A549 (cell line): ENCODE measurements at regions not wholly inside any gene's neighbourhood (a gene's known extent, or its start where the extent isn't known, plus 50 kb on each side); places are given as distances from the start of the nearest gene placed in this dataset.

ENCODE experiments used
- ATAC-seq, 2 experiments: fragments of 200-7000 bp in 1 of 2; fragments of >200 bp in 1 of 2; cut with Nextera tagmentation in 1 of 2; cut with Tn5 transposase in 1 of 2; 3 replicates each; pipeline versions ENCODE4 v1.8.0 to v1.9.1; 2018 to 2020; ENCODE audit warnings: mild to moderate bottlenecking in 1 of 2, moderate library complexity in 1 of 2
- CTCF ChIA-PET: fragments of 300-600 bp; sonication (Branson Sonifier 250); formaldehyde crosslinking; extraction: SDS; loops from one replicate; lab custom pipeline; 2021; ENCODE audit warnings: antibody characterized with exemption, inconsistent platforms; lab: Yijun Ruan, JAX
- POLR2A ChIA-PET: fragments of 350-600 bp; formaldehyde crosslinking; extraction: SDS; loops from one replicate; lab custom pipeline; 2021; ENCODE audit warnings: antibody characterized with exemption, inconsistent platforms; lab: Yijun Ruan, JAX
- DNase-seq, 2 experiments: peaks; one replicate each; pipeline versions ENCODE4 v3.0.0 to v3.0.0-alpha.2; 2011 to 2016; ENCODE audit warnings: low read depth in 1 of 2, low spot score in 1 of 2
- FAIRE-seq: peaks from 2 replicates; lab custom pipeline; 2011; peaks lifted over from hg19 to GRCh38; lab: Jason Lieb, UNC
- H3K27ac ChIP-seq, 2 experiments: fragments of >200 bp; sonication (Bioruptor Twin); formaldehyde crosslinking; 3 replicates each; pipeline ENCODE4 v1.5.1; 2016 to 2017
- H3K4me1 ChIP-seq: fragments of >200 bp; sonication (Bioruptor Twin); formaldehyde crosslinking; 3 replicates; pipeline ENCODE4 v1.6.1; 2016
- H3K4me2 ChIP-seq: fragments of >200 bp; sonication (Bioruptor Twin); formaldehyde crosslinking; 3 replicates; pipeline ENCODE4 v1.6.1; 2016
- H3K4me3 ChIP-seq: fragments of >200 bp; sonication (Bioruptor Twin); formaldehyde crosslinking; 3 replicates; pipeline ENCODE4 v1.5.1; 2016
- H3K9me3 ChIP-seq: fragments of >200 bp; sonication (Bioruptor Twin); formaldehyde crosslinking; 3 replicates; pipeline ENCODE4 v1.6.1; 2016
- BHLHE40 ChIP-seq: IDR thresholded peaks from 2 replicates; pipeline ENCODE4 v1.6.1; 2012; ENCODE audit warnings: low read depth, low read length, inconsistent platforms
- CBX2 ChIP-seq: fragments of 200-600 bp; sonication (generic); IDR thresholded peaks from 2 replicates; pipeline ENCODE4 v1.6.1; 2016; ENCODE audit warnings: low read depth, mild to moderate bottlenecking, borderline replicate concordance
- CEBPB ChIP-seq, 2 experiments: fragments of >200 bp in 1 of 2; sonication (Bioruptor Twin) in 1 of 2; formaldehyde crosslinking in 1 of 2; IDR thresholded peaks; 2 replicates each; pipeline ENCODE4 v1.6.1; 2012 to 2016
- CHD4 ChIP-seq: fragments of 200-600 bp; sonication (generic); IDR thresholded peaks from 2 replicates; pipeline ENCODE4 v1.6.1; 2016; ENCODE audit warnings: antibody characterized with exemption, mild to moderate bottlenecking, borderline replicate concordance
- EHF ChIP-seq: fragments of 250-450 bp; sonication (Bioruptor Pico); IDR thresholded peaks from 2 replicates; pipeline ENCODE4 v1.5.0; 2020; ENCODE audit warnings: mild to moderate bottlenecking
- ESRRA ChIP-seq: fragments of 150-350 bp; IDR thresholded peaks from 2 replicates; pipeline ENCODE4 v1.6.1; 2014; ENCODE audit warnings: mild to moderate bottlenecking, low read length, borderline replicate concordance
- FOSL2 ChIP-seq, 2 experiments: fragments of 450-650 bp in 1 of 2; fragments of >200 bp in 1 of 2; sonication (Bioruptor Twin) in 1 of 2; formaldehyde crosslinking; IDR thresholded peaks; 2 replicates each; pipeline versions ENCODE4 v1.5.0 to v1.6.1; 2016 to 2020; ENCODE audit warnings: mild to moderate bottlenecking in 1 of 2, moderate library complexity in 1 of 2
- GATA3 ChIP-seq: IDR thresholded peaks from 2 replicates; pipeline ENCODE4 v1.6.1; 2012; ENCODE audit warnings: borderline replicate concordance
- HEYL ChIP-seq: fragments of 250-450 bp; sonication (Bioruptor Pico); IDR thresholded peaks from 2 replicates; pipeline ENCODE4 v1.8.0; 2021; ENCODE audit warnings: mild to moderate bottlenecking, moderate library complexity
- HOXA7 ChIP-seq: fragments of 250-450 bp; sonication (Bioruptor Pico); IDR thresholded peaks from 2 replicates; pipeline ENCODE4 v1.5.0; 2020; ENCODE audit warnings: mild to moderate bottlenecking, moderate library complexity
- HOXB5 ChIP-seq: fragments of 250-450 bp; sonication (Bioruptor Pico); IDR thresholded peaks from 2 replicates; pipeline ENCODE4 v1.5.0; 2020; ENCODE audit warnings: mild to moderate bottlenecking, moderate library complexity
- JUNB ChIP-seq: fragments of >200 bp; sonication (Bioruptor Twin); formaldehyde crosslinking; IDR thresholded peaks from 2 replicates; pipeline ENCODE4 v1.6.1; 2016
- NFE2L2 ChIP-seq: fragments of 150-350 bp; conservative IDR thresholded peaks from 2 replicates; pipeline ENCODE4 v1.6.1; 2014; ENCODE audit warnings: low read length
- NR3C1 ChIP-seq: fragments of >200 bp; sonication (Bioruptor Twin); formaldehyde crosslinking; IDR thresholded peaks from 3 replicates; pipeline ENCODE4 v1.6.1; 2017
- RFX5 ChIP-seq: fragments of 450-650 bp; IDR thresholded peaks from 2 replicates; pipeline ENCODE4 v1.7.1; 2014; ENCODE audit warnings: antibody characterized with exemption, mild to moderate bottlenecking, moderate library complexity
- SREBF2 ChIP-seq: fragments of 450-650 bp; IDR thresholded peaks from 2 replicates; pipeline ENCODE4 v1.6.1; 2014; ENCODE audit warnings: mild to moderate bottlenecking, moderate library complexity
- ZFP36 ChIP-seq: fragments of 450-650 bp; IDR thresholded peaks from 2 replicates; pipeline ENCODE4 v1.6.1; 2014; ENCODE audit warnings: borderline replicate concordance; ENCODE audit not compliant: partially characterized antibody
- WGBS: methylation state at CpG from one replicate; pipeline ENCODE4 v1.1.6; 2017; ENCODE audit errors: missing lambda C conversion rate; 5-methylcytosine and 5-hydroxymethylcytosine counted together
- TF ChIP-seq, protein P1 (sequence below): IDR thresholded peaks from 2 replicates; pipeline ENCODE4 v1.6.1; 2012
- TF ChIP-seq, protein P2 (sequence below): fragments of 200-600 bp; sonication (generic); IDR thresholded peaks from 2 replicates; pipeline ENCODE4 v1.6.1; 2016; ENCODE audit warnings: antibody characterized with exemption, mild to moderate bottlenecking, moderate library complexity
- TF ChIP-seq, protein P3 (sequence below): fragments of >200 bp; sonication (Bioruptor Twin); formaldehyde crosslinking; IDR thresholded peaks from 3 replicates; pipeline ENCODE4 v1.5.1; 2016
- TF ChIP-seq, protein P4 (sequence below): fragments of 150-350 bp; IDR thresholded peaks from 2 replicates; pipeline ENCODE4 v1.6.1; 2014; ENCODE audit warnings: low read depth, mild to moderate bottlenecking, low read length

DNA sequence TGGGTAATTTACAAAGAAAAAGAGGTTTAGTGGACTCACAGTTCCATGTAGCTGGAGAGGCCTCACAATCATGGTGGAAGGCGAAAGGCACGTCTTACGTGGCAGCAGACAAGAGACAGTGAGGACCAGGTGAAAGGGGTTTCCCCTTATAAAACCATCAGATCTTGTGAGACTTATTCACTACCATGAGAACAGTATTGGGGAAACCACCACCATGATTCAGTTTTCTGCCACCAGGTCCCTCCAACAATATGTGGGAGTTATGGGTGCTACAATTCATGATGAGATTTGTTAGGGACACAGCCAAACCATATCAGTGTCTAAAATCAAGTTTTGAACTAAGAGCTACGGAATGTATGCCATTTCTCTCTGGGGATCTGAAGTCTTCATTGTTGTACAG is 354.8 kb upstream of the C2CD4B start:
- TF ChIP-seq HOXB5: no peak
- no peak for TF ChIP-seq ESRRA
- TF ChIP-seq, protein P1, sequence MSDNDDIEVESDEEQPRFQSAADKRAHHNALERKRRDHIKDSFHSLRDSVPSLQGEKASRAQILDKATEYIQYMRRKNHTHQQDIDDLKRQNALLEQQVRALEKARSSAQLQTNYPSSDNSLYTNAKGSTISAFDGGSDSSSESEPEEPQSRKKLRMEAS: no peak
- TF ChIP-seq, protein P2, sequence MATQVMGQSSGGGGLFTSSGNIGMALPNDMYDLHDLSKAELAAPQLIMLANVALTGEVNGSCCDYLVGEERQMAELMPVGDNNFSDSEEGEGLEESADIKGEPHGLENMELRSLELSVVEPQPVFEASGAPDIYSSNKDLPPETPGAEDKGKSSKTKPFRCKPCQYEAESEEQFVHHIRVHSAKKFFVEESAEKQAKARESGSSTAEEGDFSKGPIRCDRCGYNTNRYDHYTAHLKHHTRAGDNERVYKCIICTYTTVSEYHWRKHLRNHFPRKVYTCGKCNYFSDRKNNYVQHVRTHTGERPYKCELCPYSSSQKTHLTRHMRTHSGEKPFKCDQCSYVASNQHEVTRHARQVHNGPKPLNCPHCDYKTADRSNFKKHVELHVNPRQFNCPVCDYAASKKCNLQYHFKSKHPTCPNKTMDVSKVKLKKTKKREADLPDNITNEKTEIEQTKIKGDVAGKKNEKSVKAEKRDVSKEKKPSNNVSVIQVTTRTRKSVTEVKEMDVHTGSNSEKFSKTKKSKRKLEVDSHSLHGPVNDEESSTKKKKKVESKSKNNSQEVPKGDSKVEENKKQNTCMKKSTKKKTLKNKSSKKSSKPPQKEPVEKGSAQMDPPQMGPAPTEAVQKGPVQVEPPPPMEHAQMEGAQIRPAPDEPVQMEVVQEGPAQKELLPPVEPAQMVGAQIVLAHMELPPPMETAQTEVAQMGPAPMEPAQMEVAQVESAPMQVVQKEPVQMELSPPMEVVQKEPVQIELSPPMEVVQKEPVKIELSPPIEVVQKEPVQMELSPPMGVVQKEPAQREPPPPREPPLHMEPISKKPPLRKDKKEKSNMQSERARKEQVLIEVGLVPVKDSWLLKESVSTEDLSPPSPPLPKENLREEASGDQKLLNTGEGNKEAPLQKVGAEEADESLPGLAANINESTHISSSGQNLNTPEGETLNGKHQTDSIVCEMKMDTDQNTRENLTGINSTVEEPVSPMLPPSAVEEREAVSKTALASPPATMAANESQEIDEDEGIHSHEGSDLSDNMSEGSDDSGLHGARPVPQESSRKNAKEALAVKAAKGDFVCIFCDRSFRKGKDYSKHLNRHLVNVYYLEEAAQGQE: no peak
- no peak for TF ChIP-seq FOSL2 (IDR thresholded peaks at IDR 0.05)
- TF ChIP-seq FOSL2 (CRISPR knock-in tag; IDR thresholded peaks at IDR 0.05): no peak
- no peak for TF ChIP-seq EHF
- no peak for TF ChIP-seq HEYL
- TF ChIP-seq, protein P3, sequence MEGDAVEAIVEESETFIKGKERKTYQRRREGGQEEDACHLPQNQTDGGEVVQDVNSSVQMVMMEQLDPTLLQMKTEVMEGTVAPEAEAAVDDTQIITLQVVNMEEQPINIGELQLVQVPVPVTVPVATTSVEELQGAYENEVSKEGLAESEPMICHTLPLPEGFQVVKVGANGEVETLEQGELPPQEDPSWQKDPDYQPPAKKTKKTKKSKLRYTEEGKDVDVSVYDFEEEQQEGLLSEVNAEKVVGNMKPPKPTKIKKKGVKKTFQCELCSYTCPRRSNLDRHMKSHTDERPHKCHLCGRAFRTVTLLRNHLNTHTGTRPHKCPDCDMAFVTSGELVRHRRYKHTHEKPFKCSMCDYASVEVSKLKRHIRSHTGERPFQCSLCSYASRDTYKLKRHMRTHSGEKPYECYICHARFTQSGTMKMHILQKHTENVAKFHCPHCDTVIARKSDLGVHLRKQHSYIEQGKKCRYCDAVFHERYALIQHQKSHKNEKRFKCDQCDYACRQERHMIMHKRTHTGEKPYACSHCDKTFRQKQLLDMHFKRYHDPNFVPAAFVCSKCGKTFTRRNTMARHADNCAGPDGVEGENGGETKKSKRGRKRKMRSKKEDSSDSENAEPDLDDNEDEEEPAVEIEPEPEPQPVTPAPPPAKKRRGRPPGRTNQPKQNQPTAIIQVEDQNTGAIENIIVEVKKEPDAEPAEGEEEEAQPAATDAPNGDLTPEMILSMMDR: no peak
- no peak for TF ChIP-seq GATA3
- Histone ChIP-seq H3K9me3 (no peaks in the 10 kb centered on the region), H3K4me3 (no peak overlapping the region), H3K27ac (no peak overlapping the region), H3K4me2 (no peak overlapping the region), H3K4me1 (peaks cover 4% of the 10 kb centered on the region; the same call in 2 of the 3 replicates)
- no peak for ATAC-seq
- no peak for DNase-seq
- 82% methylated on average over 4 of the region's 4 CpGs for WGBS
- POLR2A ChIA-PET: no interaction called here
- peak; percentile 56 for FAIRE-seq
- CTCF ChIA-PET: interaction anchor here (0.9 to 2.3 kb wide), 2 partner anchors 16 to 29 kb away, joined by 3 to 7 read pairs; no protein-coding TSS in a partner anchor

DNA sequence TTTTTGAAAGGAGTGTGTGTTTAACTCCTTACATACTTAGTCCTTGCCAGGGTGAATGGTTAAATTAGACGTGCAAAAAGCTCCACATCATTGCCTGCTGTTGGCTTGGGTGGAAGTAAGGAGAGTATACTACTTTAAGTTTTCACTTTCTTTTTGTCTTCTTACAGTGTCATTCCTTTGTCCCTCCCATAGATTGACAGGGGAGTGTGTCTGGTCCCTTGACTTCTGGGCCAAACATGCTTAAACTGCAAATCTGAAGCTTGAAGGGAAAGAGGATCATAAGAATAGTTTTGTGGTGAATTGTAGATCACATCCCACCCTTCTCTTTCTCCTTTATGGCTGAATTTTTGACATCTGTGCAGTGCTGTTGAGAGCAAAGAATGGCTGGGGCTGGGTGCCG is 355.8 kb upstream of the C2CD4B start:
- Histone ChIP-seq H3K4me1 (peaks cover 5% of the 10 kb centered on the region; the same call in 2 of the 3 replicates), H3K9me3 (no peaks in the 10 kb centered on the region), H3K4me3 (no peak overlapping the region), H3K27ac (no peak overlapping the region), H3K4me2 (no peak overlapping the region)
- ATAC-seq: no peak
- CTCF ChIA-PET: no interaction called here
- FAIRE-seq: no peak
- DNase-seq: no peak
- POLR2A ChIA-PET: no interaction called here
- TF ChIP-seq HOXA7: no peak
- TF ChIP-seq RFX5: no peak
- TF ChIP-seq SREBF2: no peak
- TF ChIP-seq CEBPB (IDR thresholded peaks at IDR 0.05): no peak
- no peak for TF ChIP-seq NFE2L2
- no peak for TF ChIP-seq BHLHE40
- TF ChIP-seq, protein P4, sequence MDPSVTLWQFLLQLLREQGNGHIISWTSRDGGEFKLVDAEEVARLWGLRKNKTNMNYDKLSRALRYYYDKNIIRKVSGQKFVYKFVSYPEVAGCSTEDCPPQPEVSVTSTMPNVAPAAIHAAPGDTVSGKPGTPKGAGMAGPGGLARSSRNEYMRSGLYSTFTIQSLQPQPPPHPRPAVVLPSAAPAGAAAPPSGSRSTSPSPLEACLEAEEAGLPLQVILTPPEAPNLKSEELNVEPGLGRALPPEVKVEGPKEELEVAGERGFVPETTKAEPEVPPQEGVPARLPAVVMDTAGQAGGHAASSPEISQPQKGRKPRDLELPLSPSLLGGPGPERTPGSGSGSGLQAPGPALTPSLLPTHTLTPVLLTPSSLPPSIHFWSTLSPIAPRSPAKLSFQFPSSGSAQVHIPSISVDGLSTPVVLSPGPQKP: no peak
- TF ChIP-seq CBX2: no peak
- no peak for TF ChIP-seq ZFP36
- TF ChIP-seq JUNB: no peak
- TF ChIP-seq CHD4: no peak
- no peak for TF ChIP-seq NR3C1
- 95% methylated on average over 2 of the region's 2 CpGs for WGBS
